Endodermal cell (in vitro differentiated cells): ENCODE measurements at regions not wholly inside any gene's neighbourhood (a gene's known extent, or its start where the extent isn't known, plus 50 kb on each side); places are given as distances from the start of the nearest gene placed in this dataset.

Experiments
- DNase-seq: peaks from one replicate; pipeline ENCODE4 v3.0.0-alpha.2; 2017
- H3K27ac ChIP-seq: 2 replicates; pipeline ENCODE4 v1.5.1; 2013; ENCODE audit warnings: mild to moderate bottlenecking, low read depth, low read length, moderate library complexity
- H3K27me3 ChIP-seq: 2 replicates; pipeline ENCODE4 v1.6.1; 2013; ENCODE audit warnings: mild to moderate bottlenecking, low read length, moderate library complexity; ENCODE audit not compliant: insufficient read depth, control insufficient read depth, poor library complexity, severe bottlenecking
- H3K36me3 ChIP-seq: 2 replicates; pipeline ENCODE4 v1.7.0; 2013; ENCODE audit warnings: mild to moderate bottlenecking, low read length, moderate library complexity; ENCODE audit not compliant: control insufficient read depth, insufficient read depth
- H3K4me1 ChIP-seq: one replicate; pipeline ENCODE4 v1.7.0; 2013; ENCODE audit warnings: low read length; ENCODE audit not compliant: control insufficient read depth, insufficient read depth
- H3K4me3 ChIP-seq: 2 replicates; pipeline ENCODE4 v1.5.1; 2013; ENCODE audit warnings: mild to moderate bottlenecking, low read length, moderate library complexity
- H3K9ac ChIP-seq: 2 replicates; pipeline ENCODE4 v1.6.1; 2013; ENCODE audit warnings: mild to moderate bottlenecking, low read length, moderate library complexity; ENCODE audit not compliant: poor library complexity, severe bottlenecking; ENCODE audit errors: extremely low read depth
- H3K9me3 ChIP-seq: 2 replicates; pipeline ENCODE4 v1.6.1; 2013; ENCODE audit warnings: mild to moderate bottlenecking, low read length, moderate library complexity; ENCODE audit not compliant: control insufficient read depth
- H3K27ac Mint-ChIP-seq: 2 replicates; pipeline ENCODE4 v1.8.0; 2020; ENCODE audit warnings: mixed read lengths
- H3K27me3 Mint-ChIP-seq: 2 replicates; pipeline ENCODE4 v1.8.0; 2021; ENCODE audit warnings: mild to moderate bottlenecking, mixed read lengths; ENCODE audit not compliant: insufficient read depth
- H3K36me3 Mint-ChIP-seq: 2 replicates; pipeline ENCODE4 v1.8.0; 2020; ENCODE audit warnings: low read depth, mixed read lengths
- H3K4me1 Mint-ChIP-seq: 2 replicates; pipeline ENCODE4 v1.8.0; 2020; ENCODE audit warnings: mixed read lengths
- H3K4me3 Mint-ChIP-seq: 2 replicates; pipeline ENCODE4 v1.8.0; 2020; ENCODE audit warnings: mild to moderate bottlenecking, moderate library complexity, mixed read lengths
- H3K9me3 Mint-ChIP-seq: 2 replicates; pipeline ENCODE4 v1.8.0; 2020; ENCODE audit warnings: mild to moderate bottlenecking, mixed read lengths
- WGBS, 2 experiments: methylation state at CpG; one replicate each; pipeline versions ENCODE4 v1.1.5 to v1.1.7; 2013; ENCODE audit warnings: missing lambda C conversion rate in 2 of 2, mixed read lengths in 1 of 2; ENCODE audit not compliant: insufficient coverage in 1 of 2, insufficient read length in 1 of 2; 5-methylcytosine and 5-hydroxymethylcytosine counted together
- TF ChIP-seq, protein P1 (sequence below): fragments of 200-600 bp; sonication (generic); conservative IDR thresholded peaks from 2 replicates; pipeline ENCODE4 v1.5.0; 2021; ENCODE audit warnings: antibody characterized with exemption, mild to moderate bottlenecking

DNA sequence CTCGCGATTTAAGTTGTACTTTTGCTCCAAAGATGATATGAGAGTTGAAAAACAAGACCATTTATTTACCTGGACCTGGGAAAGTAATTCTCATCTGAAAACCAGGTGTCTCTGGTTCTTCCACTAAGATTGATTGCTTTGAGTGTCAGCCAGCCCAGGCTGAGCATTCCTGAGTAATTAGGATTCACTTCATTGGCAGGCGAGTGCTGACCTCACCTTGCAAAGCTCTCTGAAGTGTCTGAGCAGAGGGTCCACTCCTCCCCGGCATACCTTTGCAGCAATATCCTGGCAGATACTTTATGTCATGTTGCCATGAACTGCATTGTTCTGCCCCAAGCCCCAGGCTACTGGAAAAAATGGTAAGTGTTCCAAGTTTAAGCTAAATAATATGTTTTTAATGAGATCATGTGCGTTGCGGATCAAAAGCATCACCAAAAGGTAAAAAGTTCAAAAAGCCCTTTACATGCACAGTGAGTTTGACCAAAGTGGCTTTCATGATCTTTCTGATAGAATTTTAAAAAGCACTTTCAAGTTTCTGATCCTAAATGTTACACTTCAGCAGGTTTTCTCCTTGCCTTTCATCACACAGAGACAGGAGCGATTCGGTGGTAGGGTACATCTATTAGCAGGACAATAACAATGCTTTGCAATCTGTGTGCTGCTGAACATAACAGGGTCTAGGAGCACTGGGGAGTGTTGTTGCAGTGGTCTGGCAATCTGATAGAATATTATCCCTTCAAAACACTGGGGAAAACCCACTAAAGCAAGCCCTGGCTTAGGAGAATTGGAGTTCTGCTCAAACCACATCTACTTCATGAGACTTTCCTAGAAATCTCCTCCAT lies 127.8 kb upstream of the EEF1E1 start:
- peaks cover 6% of the 10 kb centered on the region for H3K4me1 ChIP-seq
- H3K9me3 Mint-ChIP-seq: no peaks in the 10 kb centered on the region
- TF ChIP-seq, protein P1, sequence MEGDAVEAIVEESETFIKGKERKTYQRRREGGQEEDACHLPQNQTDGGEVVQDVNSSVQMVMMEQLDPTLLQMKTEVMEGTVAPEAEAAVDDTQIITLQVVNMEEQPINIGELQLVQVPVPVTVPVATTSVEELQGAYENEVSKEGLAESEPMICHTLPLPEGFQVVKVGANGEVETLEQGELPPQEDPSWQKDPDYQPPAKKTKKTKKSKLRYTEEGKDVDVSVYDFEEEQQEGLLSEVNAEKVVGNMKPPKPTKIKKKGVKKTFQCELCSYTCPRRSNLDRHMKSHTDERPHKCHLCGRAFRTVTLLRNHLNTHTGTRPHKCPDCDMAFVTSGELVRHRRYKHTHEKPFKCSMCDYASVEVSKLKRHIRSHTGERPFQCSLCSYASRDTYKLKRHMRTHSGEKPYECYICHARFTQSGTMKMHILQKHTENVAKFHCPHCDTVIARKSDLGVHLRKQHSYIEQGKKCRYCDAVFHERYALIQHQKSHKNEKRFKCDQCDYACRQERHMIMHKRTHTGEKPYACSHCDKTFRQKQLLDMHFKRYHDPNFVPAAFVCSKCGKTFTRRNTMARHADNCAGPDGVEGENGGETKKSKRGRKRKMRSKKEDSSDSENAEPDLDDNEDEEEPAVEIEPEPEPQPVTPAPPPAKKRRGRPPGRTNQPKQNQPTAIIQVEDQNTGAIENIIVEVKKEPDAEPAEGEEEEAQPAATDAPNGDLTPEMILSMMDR: no peak
- H3K9me3 ChIP-seq: no peaks in the 10 kb centered on the region
- no peak overlapping the region for H3K9ac ChIP-seq
- H3K27me3 ChIP-seq: no peaks in the 10 kb centered on the region
- H3K36me3 Mint-ChIP-seq: no peaks in the 10 kb centered on the region
- H3K27ac ChIP-seq: no peak overlapping the region
- no peak overlapping the region for H3K4me3 ChIP-seq
- H3K4me1 Mint-ChIP-seq: peaks cover 12% of the 10 kb centered on the region
- no peaks in the 10 kb centered on the region for H3K36me3 ChIP-seq
- peak; percentile 84 for DNase-seq
- no peaks in the 10 kb centered on the region for H3K27me3 Mint-ChIP-seq
- WGBS, 2 experiments: 83 to 86% methylated on average over 8 of the region's 8 CpGs
- peak overlapping the region; percentile 74 for H3K27ac Mint-ChIP-seq
- no peak overlapping the region for H3K4me3 Mint-ChIP-seq

DNA sequence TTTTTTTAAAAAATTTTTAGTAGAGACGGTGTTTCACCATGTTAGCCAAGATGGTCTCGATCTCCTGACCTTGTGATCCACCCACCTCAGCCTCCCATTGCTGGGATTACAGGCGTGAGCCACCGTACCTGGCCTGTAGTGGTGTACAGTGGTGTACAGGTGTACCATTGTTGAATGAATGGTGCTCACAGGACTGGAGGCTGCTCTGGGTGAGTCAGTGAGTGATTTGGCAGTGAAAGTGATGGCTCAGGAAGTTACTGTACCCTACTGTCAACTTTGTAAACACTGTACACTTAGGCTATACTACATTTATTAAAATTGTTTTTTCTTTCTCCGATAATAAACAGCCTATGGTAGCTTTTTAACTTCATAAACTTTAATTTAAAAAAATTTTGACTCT lies 122.8 kb upstream of the EEF1E1 start:
- Mint-ChIP-seq H3K27me3 (peaks cover 1% of the 10 kb centered on the region), H3K4me3 (no peak overlapping the region), H3K27ac (no peak overlapping the region), H3K9me3 (no peaks in the 10 kb centered on the region), H3K36me3 (no peaks in the 10 kb centered on the region), H3K4me1 (peaks cover 6% of the 10 kb centered on the region)
- Histone ChIP-seq H3K4me1 (peaks cover 6% of the 10 kb centered on the region), H3K27ac (no peak overlapping the region), H3K9me3 (no peaks in the 10 kb centered on the region), H3K36me3 (no peaks in the 10 kb centered on the region), H3K27me3 (no peaks in the 10 kb centered on the region), H3K9ac (no peak overlapping the region), H3K4me3 (no peak overlapping the region)
- DNase-seq: no peak
- TF ChIP-seq, protein P1: no peak
- 85 to 100% methylated on average over 3 to 5 of the region's 5 CpGs for WGBS, 2 experiments

DNA sequence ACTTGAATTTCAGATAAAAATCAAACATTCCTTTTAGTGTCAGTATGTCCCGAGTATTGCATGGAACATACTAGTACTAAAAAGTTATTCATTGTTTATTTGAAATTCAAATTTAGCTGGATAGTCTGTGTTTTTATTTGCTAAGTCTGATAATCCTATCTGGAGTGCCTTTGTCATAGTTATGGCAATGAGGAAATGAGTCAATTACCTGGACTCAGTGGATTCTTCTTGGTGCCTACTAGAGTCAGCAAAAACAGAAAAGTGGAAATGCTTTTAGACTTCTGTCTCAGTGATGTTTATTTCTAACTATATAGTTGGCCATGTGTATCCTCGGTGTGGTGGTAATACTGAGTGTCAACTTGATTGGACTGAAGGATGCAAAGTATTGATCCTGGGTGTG lies 121.3 kb upstream of the EEF1E1 start:
- 84% methylated on average over 2 of the region's 2 CpGs; no CpG with 5 or more reads in 1 of the 2 experiments for WGBS, 2 experiments
- H3K36me3 Mint-ChIP-seq: no peaks in the 10 kb centered on the region
- H3K27ac Mint-ChIP-seq: no peak overlapping the region
- H3K27me3 Mint-ChIP-seq: peaks cover 1% of the 10 kb centered on the region
- H3K4me3 ChIP-seq: no peak overlapping the region
- TF ChIP-seq, protein P1: no peak
- H3K4me1 Mint-ChIP-seq: no peaks in the 10 kb centered on the region
- DNase-seq: no peak
- no peaks in the 10 kb centered on the region for H3K36me3 ChIP-seq
- H3K4me3 Mint-ChIP-seq: no peak overlapping the region
- H3K9me3 ChIP-seq: no peaks in the 10 kb centered on the region
- H3K4me1 ChIP-seq: no peaks in the 10 kb centered on the region
- no peak overlapping the region for H3K9ac ChIP-seq
- H3K9me3 Mint-ChIP-seq: no peaks in the 10 kb centered on the region
- H3K27me3 ChIP-seq: no peaks in the 10 kb centered on the region
- no peak overlapping the region for H3K27ac ChIP-seq
